ENCODE measurements at regions not wholly inside any gene's neighbourhood (a gene's known extent, or its start where the extent isn't known, plus 50 kb on each side); places are given as distances from the start of the nearest gene placed in this dataset.

DNA sequence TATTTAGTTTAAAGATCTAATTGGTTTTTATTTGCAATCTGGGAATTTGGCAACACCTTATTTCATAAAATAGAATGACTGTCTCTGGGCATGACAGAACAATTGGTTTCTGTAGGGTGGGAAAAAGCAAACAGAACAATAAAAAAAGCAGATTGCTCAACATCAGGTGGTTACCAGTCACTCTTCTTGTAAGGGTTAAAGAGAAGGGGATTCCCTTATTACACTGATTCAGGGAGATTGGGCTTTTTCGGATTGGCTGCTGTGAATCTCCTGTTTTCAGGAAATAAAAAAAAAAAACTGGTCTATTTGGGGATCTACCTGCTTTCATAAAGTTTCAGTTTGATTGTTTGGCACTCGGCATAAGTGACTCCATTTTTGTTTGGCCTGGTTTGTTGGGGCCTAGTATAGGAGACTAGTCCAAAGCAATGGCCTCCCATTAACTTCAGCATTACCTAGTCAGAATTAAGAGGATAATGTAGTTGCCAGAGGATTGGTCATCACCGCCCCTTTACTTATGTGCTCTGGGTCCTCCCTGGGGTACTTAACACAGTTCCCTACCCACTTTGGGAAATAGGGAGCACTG, 380.5 kb downstream of the IDS start:
- Histone ChIP-seq H3K36me3 (no peaks in the 10 kb centered on the region), H3K9me3 (no peaks in the 10 kb centered on the region), H3K4me1 (ENCODE audit: control insufficient read depth in 1 of 2, low read depth in 2 of 2) (no peaks in the 10 kb centered on the region), H3K27ac (no peak overlapping the region), H3K4me3 (no peak overlapping the region), H3K27me3 (replicated peaks; ENCODE audit: insufficient read depth) (no peaks in the 10 kb centered on the region)
- no peak for DNase-seq (ENCODE audit: low spot score)
- TF ChIP-seq, protein P1, sequence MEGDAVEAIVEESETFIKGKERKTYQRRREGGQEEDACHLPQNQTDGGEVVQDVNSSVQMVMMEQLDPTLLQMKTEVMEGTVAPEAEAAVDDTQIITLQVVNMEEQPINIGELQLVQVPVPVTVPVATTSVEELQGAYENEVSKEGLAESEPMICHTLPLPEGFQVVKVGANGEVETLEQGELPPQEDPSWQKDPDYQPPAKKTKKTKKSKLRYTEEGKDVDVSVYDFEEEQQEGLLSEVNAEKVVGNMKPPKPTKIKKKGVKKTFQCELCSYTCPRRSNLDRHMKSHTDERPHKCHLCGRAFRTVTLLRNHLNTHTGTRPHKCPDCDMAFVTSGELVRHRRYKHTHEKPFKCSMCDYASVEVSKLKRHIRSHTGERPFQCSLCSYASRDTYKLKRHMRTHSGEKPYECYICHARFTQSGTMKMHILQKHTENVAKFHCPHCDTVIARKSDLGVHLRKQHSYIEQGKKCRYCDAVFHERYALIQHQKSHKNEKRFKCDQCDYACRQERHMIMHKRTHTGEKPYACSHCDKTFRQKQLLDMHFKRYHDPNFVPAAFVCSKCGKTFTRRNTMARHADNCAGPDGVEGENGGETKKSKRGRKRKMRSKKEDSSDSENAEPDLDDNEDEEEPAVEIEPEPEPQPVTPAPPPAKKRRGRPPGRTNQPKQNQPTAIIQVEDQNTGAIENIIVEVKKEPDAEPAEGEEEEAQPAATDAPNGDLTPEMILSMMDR (IDR thresholded peaks at IDR 0.05), result no peak
- no peak for ATAC-seq (ENCODE audit: insufficient number of reproducible peaks, low FRiP score, low read depth)

DNA sequence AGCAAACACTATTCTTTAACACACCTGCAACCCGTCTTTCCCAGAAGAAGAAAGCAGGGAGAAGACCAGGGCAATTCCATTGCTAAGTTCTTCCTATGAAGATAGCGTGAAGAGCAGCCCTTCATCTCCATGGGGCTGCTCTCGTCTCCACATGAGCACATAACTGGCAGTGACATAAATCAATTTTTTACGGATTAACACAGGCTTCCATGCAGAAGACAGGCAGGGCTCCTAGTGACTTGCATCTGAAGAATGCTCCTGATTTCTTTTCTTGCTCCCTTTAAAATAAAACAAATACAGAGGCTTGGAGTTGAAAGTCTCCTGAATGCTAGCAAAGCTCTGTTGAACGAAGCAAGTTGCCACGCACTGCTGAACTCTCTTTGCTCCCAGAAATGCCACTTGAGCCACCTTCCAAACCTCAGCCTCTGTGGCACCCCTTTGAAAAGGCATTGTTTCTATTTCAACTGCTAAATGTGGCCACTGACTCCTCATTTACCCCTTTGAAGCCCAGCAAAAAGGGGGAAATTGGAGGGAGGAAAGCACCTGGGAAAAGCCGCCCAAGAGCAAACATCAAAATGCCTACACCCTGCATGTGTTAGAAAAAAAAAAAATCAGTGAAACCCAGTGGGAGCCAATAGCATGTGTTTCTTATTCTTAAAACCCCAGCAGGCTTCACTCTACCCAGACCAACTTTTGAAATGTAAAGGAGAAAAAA, 383.7 kb downstream of the IDS start:
- DNase-seq (ENCODE audit: low spot score) (no peak), ATAC-seq (ENCODE audit: insufficient number of reproducible peaks, low FRiP score, low read depth) (no peak)
- H3K27me3 ChIP-seq (replicated peaks; ENCODE audit: insufficient read depth), result no peaks in the 10 kb centered on the region
- no peak overlapping the region for H3K27ac ChIP-seq
- H3K9me3 ChIP-seq, result no peaks in the 10 kb centered on the region
- no peaks in the 10 kb centered on the region for H3K4me1 ChIP-seq (ENCODE audit: control insufficient read depth in 1 of 2, low read depth in 2 of 2)
- TF ChIP-seq, protein P1 (IDR thresholded peaks at IDR 0.05), result no peak
- H3K36me3 ChIP-seq, result no peaks in the 10 kb centered on the region
- no peak overlapping the region for H3K4me3 ChIP-seq

DNA sequence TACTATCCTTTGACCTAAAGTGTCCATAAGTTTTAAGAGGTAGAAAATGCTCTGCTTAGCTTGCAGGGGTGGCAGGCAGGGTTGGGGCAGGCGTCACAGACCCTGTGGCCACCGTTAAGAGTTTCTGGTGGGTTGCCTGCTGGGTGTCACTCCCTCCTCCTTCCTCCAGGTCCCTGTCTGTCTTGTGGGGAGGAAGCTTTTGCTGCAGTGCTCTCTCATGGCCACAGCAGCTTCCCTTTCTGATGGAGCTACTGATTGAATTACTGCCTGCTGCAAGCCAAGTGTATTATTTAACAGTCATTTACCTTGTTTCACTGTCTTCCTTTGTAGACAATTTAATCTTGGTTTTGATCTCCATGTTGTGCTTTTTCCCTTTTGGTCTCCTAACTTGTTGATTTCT, 384.6 kb downstream of the IDS start:
- TF ChIP-seq, protein P1 (IDR thresholded peaks at IDR 0.05), result no peak
- Histone ChIP-seq H3K9me3 (no peaks in the 10 kb centered on the region), H3K36me3 (no peaks in the 10 kb centered on the region), H3K4me1 (ENCODE audit: control insufficient read depth in 1 of 2, low read depth in 2 of 2) (no peaks in the 10 kb centered on the region), H3K27ac (no peak overlapping the region), H3K4me3 (no peak overlapping the region), H3K27me3 (replicated peaks; ENCODE audit: insufficient read depth) (no peaks in the 10 kb centered on the region)
- DNase-seq (ENCODE audit: low spot score) (no peak), ATAC-seq (ENCODE audit: insufficient number of reproducible peaks, low FRiP score, low read depth) (no peak)

DNA sequence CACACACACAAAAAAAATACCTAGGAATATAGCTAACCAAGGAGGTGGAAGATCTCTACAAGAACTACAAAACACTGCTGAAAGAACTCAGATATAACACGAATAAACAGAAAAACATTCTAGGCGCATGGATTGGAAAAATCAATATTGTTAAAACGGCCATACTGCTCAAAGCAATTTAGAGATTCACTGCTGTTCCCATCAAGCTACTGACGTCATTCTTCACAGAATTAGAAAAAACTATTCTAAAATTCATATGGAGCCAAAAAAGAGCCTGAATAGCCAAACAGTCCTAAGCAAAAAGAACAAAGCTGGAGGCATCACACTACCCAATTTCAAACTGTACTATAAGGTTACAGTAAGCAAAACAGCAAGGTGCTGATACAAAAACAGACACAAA, 390.2 kb downstream of the IDS start:
- DNase-seq (ENCODE audit: low spot score) (no peak), ATAC-seq (ENCODE audit: insufficient number of reproducible peaks, low FRiP score, low read depth) (no peak)
- Histone ChIP-seq H3K36me3 (no peaks in the 10 kb centered on the region), H3K9me3 (no peaks in the 10 kb centered on the region), H3K4me3 (no peak overlapping the region), H3K4me1 (ENCODE audit: control insufficient read depth in 1 of 2, low read depth in 2 of 2) (no peaks in the 10 kb centered on the region), H3K27ac (no peak overlapping the region), H3K27me3 (replicated peaks; ENCODE audit: insufficient read depth) (no peaks in the 10 kb centered on the region)
- TF ChIP-seq, protein P1 (IDR thresholded peaks at IDR 0.05), result no peak

DNA sequence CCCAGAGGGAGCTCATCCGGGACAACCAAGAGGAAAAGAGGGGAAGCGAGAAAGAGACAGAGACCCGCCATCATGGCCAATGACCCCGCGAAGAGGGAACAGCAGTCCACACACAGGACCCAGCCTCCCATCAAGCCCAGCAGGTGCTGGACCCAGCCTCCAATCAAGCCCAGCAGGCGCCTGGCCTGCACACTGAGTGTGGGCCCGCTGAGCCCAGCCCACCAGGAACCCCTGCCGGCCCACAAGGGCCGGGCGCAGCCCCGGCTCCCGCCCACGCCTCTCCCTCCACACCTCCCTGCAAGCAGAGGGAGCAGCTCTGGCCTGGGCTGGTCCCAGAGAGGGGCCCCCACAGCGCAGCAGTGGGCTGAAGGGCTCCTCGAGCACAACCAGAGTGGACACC, 391.1 kb downstream of the IDS start:
- H3K4me1 ChIP-seq (ENCODE audit: control insufficient read depth in 1 of 2, low read depth in 2 of 2), result no peaks in the 10 kb centered on the region
- no peaks in the 10 kb centered on the region for H3K27me3 ChIP-seq (replicated peaks; ENCODE audit: insufficient read depth)
- no peaks in the 10 kb centered on the region for H3K36me3 ChIP-seq
- no peak overlapping the region for H3K27ac ChIP-seq
- H3K9me3 ChIP-seq, result no peaks in the 10 kb centered on the region
- ATAC-seq (ENCODE audit: insufficient number of reproducible peaks, low FRiP score, low read depth) (no peak), DNase-seq (ENCODE audit: low spot score) (no peak)
- TF ChIP-seq, protein P1 (IDR thresholded peaks at IDR 0.05), result no peak
- no peak overlapping the region for H3K4me3 ChIP-seq

All from thoracic aorta (tissue), 2 donors.